NCI-H1105 (cell line): ENCODE measurements at regions not wholly inside any gene's neighbourhood (a gene's known extent, or its start where the extent isn't known, plus 50 kb on each side); places are given as distances from the start of the nearest gene placed in this dataset.
A peak's percentile ranks its signal among the peaks of the same experiment; 100 is the strongest.
"Not testable (repeated sequence)": the region's sequence is repeated elsewhere in the genome, so short reads cannot be mapped to it uniquely, and the experiment has no call there.

Source experiments
- DNase-seq: peaks from one replicate; lab custom pipeline; 2025; lab: John Stamatoyannopoulos, UW

DNA sequence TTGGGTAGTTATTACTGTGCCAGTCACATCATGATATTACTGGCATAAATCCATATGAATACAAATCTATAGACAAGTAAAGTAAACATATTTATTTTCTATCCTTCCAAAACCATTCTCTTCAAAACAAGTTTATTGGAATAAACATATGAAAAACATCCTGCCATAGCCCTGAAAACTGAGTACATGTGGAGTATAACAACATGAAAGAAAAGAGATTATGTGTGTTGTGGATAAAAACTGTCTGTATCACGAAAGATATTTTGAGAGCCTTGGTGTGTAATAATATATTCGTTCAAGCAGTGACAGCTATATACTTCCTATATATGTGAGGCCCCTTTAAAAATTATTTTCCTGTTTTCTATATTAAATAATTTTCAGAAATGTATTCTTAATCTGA is 1742.2 kb downstream of the ARAP2 start:
- no peak for DNase-seq

DNA sequence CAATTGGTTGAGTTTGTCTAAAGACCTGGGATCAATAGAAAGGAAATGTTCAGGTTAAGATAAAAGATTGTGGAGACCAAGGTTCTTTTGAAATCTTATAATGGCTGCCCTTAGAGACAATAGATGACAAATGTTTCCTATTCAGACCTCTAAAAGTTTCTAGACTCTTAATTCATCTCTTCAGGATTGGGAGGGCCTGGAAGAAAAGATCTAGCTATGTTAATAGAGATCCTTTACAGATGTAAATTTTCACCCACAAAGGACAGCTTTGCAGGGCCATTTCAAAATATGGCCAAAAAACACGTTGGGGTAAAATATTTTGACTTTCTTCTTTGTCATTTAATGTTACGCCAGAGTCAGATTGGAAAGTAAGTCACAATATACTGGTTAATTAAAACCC is 1739.6 kb downstream of the ARAP2 start:
- DNase-seq = not testable (repeated sequence)

DNA sequence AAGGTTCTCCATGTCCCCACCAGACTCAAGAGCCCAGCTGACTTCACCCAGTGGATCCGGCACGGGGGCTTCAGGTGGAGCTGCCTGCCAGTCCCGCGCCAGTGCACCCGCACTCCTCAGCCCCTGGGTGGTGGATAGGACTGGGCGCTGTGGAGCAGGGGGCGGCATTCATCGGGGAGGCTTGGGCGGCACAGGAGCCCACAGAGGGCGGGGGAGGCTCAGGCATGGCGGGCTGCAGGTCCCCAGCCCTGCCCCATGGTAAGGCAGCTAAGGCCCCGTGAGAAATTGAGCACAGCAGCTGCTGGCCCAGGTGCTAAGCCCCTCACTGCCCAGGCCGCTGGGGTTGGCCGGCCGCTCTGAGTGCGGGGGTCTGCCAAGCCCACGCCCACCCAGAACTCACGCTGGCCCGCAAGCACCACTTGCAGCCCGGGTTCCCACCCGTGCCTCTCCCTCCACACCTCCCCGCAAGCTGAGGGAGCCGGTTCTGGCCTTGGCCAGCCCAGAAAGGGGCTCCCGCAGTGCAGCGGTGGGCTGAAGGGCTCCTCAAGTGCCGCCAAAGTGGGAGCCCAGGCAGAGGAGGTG is 1737.7 kb downstream of the ARAP2 start:
- not testable (repeated sequence) for DNase-seq

DNA sequence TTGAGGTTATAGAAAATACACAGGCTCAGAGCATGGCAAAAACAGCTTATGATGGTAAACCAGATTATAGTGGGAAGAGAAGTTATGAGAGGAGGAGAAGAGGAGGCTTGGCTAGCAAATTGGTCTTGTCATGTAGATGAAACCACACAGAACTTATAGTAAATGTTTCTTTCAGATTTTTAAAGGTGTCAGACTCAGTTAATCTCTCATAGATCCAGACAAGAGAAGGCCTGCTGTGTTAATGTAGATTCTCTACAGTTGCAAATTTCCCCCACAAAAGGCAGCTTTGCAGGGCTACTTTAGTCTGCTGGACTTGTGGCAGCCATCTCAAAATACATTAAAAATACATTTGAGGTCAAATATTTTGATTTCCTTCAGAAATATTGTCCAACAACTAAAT is 1731.7 kb downstream of the ARAP2 start:
- DNase-seq = no peak

DNA sequence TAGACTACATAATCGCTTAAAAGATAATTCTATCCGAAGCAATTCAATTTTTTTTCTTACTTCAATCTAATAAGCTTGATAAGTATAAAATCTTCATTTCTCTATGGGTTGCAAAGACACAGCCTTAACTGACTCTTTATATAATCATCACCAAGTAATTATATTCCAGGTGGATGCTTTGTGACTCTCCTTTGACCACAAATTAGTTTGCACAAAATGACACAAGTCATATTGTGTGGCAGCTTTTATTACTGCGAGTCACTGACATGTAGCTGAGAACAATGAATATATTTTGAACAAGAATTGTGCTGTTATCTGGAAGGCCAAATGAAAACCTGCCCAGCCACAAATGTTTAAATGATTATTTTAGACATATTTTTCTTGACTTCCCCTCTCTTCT is 1727.8 kb downstream of the ARAP2 start:
- DNase-seq = peak; percentile 18

DNA sequence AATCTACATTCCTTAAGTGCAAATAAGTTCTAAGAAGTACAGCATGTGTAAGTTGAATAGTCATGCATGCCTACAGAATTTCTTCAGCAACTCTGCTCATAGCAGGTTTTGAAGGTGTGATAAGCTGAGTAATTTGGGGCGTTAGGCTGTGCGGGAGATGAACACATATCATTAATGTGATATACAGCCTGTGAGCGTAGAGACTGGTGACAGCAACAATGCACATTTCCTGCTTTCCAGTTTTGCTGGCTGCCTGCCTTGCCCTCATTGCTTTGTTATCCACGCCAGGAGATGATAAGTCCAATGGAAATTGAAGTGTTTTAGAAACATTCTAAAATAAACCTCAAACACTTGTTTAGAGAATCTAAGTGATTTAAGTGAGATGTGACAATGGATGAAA is 1709.4 kb downstream of the ARAP2 start:
- DNase-seq = no peak

DNA sequence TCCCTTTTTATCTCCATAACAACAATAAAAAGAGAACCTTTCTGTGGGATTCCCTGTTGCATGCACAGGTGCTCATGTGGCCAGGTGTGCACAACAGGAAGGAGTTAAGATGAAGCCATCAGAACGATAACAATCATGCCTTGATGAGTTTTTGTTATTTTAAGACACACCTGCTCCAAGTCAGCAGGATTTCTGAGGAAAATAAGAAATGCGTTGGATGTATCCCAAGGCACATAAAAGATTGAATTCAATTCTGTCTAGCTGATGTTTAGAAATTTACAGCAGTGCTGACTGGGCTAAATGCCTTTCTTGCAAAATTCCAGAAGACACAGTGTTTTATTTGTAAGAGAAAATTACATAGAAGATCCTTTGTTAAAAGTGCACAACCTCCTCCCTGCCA is 1678.2 kb downstream of the ARAP2 start:
- DNase-seq = no peak

DNA sequence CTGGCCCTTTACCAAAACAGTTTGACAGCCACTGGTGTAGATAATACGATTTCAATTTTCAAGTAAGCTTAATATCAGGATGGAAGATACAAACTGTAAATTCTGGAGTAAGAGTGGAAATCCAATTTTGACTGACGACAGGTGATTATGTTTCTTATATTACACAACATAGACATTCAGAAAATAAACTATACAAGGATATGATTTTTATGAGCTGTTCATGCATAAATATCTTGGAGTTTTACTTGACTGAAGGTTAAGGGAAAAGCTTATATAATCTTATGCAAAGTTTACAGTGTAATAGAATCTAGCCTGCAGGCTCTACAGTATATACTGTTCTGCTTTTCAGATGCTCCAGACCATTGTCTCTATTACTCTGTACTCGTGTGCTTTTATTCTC is 1672.3 kb downstream of the ARAP2 start:
- DNase-seq = no peak

DNA sequence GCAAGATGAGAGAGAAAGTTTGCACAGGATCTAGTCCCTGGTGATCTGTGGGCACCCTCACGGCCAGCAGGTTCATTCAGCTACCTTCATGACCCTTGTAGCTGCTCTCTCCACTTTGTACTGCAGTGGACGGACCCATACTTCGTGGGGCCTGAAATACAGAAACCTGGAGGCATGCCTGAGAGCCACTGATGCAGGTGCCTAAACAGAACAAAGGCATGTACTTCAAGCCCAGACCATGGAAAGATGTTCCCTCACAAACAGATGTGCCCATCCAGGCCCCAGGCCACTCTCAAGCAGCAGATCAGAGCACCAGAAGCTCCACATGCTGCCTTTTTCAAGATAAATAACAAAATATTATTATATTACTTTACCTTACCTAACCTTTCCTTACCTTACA is 1629.0 kb downstream of the ARAP2 start:
- DNase-seq = no peak

DNA sequence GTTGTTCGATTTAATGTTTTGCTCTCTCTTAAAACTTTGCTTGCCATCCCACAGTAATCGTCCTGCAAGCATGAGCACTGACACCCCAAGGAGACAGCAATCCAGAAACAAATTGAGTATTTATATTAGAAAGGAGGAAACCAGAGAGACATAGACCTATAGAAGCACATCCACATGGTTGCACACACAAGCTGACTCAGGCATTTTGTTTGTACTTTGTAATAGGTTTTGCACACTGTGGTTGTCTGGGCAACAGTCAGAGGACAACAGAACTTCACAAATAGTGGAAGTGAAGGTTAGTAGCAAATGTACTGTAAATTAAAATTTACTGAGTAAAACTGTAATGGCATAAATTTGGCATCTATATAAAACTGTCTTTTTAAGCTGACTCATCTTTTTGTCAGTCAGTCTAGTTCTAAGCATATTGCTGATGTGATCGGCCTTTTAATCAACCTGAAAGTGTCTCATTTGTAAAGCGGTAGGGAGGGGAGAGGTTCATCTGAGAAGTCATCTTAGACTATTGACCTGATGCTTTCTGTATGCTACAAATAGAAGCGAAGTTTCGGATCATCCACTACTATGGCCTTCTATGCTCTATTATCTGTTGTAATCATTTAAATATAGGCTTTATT is 1624.7 kb downstream of the ARAP2 start:
- DNase-seq = no peak

DNA sequence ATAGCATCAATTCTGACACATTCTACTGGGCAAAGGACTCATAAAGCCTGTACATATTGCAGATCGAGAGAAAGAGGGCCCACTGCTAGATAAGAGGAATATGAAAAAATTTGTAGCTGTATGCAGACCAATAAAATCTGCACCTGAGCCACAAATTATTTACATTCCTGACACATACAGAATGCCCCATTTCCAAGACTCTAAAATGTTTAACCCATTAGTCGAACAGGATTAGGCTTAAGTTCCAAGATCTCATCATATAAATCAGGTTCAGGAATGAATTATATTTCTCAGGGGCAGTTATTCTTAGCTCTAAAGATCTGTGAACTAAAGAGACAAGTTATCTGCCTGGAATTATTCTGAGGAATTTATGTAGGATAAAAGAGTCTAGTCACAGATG is 1615.8 kb downstream of the ARAP2 start:
- DNase-seq = no peak

DNA sequence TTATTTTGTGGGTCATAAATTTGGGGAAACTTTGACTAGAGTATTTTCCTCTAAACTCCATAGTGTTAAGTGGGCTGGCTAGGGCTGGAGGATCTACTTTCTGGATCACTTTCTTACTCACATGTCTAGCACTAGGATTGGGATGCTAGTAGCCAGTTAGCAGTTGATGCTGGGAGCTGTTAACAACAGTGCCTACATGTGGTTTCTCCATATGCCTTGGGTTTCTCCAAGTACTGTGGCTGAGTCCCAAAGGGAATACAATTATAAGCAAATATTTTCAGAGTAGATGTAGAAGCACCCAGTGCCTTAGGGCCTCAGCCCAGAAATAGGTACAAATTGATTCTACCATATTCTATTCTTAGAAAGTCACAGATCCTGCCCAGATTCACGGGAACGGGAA is 1614.9 kb downstream of the ARAP2 start:
- DNase-seq = no peak

DNA sequence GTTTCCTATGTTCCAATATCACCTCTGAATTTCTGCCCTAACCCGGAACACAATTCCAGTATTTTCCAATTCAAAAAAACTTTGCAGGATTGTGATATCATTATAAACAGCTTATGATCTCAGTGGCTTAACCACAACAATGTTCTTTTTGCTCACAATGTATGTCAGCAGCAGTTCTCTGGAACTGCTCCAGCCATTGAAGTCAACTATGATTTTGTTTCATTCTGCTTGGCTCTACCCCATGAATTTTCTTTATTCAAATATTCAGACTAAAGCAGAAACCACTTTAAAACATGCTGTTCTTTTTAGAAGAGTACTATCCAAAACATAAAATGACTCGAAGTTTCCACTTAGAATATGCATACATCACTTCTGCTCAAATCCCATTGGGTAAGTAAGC is 1611.1 kb downstream of the ARAP2 start:
- no peak for DNase-seq

DNA sequence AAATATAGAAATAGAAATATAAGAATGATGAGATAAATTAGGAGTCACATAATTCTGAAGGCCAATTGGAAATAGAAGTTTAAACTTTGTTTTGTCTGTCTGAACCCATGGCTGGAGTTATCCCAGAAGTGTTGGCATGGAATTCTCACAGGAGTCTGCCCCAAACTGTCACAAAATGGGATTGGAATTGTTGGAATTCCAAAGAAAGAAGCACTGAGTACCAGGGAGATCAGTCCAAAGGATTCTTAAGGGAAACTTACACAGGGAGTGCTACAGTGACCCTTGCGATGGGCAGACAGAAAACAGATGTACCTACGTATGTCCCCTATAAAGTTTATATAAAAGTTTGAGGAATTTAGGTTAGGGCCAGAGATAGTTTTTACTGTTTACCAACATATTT is 1607.7 kb downstream of the ARAP2 start:
- no peak for DNase-seq

DNA sequence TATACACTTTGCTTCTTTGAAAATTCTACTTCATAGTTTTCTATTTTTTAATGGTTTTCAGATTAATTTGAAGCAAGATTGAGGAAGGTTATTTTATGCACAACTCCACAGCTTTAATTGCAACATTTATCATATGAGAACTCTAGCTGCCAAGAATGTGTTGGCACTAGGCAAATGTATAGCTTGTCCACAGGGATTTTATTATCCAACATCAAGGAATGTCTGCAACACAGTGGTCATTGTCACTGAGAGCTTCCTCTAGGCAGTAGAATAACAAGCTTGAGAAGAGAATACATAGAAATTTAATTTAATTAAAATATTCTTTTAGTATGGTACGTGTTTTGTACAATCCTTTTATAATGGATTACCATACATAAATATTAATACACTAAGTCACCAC is 1600.8 kb downstream of the ARAP2 start:
- no peak for DNase-seq

DNA sequence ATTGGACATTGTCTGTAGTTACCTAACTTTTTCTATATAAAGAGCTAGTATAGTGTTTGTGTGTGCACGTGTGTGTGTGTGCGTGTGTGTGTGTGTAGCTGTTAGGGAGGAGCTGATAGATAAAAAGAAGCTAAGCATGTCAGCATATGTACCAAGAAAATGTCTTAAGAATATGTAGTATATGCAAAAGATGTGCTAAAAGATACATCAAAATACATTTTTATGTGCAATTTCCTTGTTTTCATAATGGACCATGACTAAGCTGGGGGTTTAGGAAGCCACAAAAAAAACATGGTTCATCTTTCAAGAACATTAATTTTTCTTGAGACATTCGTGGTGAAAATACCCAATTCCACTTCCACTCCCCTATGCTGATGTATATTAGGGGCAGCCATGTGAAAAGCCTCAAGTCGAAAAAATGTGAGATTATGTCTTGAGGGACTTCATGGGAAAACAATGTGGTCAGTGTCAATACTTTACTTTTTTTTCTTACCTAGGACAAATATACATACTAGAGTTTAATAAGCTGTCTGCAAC is 1599.7 kb downstream of the ARAP2 start:
- DNase-seq = no peak

DNA sequence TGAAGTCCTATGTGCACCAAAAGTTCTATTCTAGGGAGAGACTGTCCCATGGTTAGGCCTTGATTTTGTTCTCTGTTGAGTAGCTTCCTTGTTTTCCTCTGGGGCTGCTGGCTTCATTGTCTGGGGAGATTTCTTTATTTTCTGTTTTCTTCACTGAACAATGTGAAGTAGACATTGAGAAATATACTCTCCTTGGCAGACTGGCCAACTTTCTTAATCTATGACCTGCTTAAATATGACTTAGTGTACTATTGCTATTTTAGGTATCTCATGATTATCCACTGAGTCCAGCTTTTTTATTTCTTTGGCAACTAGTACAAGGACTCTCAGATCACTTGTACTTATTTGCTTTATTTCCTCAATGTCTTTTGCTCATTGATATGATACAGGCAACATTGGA is 1594.6 kb downstream of the ARAP2 start:
- DNase-seq = no peak

DNA sequence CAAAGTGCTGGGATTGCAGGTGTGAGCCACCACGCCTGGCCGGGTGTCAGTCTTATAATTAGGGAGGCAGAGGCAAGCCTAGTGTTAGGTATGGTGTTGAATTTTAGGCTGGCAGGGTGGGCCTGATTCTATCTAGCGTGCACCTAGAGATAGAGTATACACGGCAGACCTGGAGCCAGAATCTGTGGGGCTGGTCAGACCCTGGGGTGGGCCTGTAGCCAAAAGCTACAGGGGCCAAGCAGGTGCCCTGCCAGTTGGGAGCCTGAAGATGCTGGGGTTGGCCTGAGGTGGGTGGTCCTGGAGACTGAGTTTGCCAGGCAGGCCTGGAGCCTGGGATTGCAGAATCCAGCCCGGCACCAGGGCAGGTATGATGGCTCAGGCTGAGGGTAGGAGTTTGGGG is 1580.3 kb downstream of the ARAP2 start:
- no peak for DNase-seq

DNA sequence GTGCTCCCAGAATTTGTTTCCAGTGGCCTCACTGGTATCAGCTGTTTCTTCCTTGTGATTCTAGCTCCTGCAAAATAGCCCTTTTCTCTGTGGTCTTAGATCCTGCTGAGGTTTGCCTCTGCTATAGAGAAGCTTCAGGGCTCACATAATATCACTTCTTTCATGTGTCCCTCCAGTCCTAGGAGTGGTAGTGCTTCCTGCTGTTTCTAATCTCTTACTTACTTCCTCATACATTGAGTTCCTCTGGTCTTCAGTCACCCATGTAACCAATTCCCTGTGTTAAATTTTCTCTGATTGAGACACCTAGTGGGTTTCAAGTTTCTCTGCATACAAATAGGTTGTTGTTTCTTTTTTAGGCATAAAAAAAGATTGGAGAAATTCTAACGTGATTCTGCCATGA is 1567.9 kb downstream of the ARAP2 start:
- no peak for DNase-seq

DNA sequence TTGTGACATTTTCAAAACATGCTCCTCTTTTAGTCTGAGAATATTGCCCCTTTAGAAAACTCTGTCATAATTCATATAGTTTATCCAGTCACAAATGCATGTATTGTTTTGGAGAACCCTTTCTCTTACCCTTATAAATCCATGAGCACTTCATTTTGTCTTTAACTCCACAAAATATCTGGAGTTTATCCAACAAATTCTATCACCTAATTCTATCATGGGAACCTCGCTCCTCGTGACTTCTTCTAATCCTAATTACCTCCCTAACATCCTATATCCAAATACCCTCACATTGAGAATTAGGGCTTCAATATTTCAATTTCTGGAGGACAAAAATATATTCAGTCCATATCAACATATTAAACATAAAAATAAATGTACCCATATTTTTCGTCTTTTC is 1565.9 kb downstream of the ARAP2 start:
- DNase-seq = no peak

DNA sequence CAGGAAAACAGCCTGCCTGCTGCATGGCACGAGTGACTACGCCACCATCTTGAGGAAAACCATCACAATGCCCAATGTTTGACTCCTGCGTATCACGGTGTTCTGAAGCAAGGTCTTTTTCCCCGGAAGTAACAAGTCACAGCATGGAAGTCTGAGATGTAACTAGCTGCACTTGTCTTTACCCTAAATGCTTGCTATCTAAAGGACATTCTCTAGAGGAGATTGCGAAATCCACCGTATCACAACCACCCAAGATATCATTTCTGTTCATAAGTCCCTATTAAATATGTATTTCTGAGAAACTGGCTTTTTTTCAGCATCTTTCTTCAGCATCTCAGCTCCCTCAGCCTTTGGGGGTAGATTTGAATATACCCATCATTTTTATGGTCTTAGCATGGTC is 1565.1 kb downstream of the ARAP2 start:
- no peak for DNase-seq

DNA sequence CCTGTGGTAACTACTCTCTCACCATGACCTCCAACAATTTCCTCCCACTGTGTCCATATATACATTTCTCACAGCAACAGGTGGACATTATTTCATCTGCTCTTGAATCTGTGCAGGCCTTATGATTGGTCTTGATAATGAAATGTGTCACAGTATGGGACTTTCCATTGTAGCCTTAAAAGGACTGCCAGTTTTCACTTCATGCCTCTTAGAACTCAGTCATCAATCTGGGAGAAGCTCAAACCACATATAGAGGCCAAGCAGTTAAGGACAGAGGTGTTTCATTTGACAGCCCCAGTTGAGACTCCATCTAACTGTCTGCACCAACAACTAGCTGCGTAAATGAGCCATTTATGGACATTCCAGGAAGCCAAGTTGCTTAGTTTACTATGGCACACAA is 1534.8 kb downstream of the ARAP2 start:
- DNase-seq = no peak

DNA sequence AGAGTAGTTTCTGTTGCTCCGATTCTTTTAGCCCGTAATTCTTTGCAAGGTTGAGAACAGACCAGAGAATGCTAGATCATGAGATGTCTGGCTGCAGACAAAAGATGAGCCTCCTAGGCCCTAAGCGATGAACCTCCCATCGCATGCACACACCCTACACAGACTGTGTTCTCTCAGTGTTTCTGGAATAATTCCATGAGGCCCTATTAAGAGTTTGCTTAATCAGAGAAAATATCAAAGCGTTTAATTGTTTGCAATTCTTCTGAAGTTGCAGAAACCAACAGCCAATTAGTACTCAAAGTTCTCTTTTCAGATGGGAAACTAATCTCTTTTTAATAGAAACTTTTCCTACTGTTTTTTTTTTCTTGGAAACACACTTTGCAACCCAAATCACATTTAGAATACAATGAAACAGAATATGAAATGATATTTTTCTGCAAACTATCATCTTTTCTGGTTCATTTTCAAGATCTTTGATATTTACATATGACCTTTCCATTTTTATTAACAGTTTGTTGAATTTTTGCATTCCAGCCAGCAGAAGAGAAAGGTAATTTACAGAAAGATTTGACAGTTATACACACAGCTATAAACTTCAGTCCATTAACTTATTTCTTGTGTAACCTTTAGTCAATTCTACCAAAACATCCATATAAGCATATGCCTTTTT is 1525.6 kb downstream of the ARAP2 start:
- no peak for DNase-seq

DNA sequence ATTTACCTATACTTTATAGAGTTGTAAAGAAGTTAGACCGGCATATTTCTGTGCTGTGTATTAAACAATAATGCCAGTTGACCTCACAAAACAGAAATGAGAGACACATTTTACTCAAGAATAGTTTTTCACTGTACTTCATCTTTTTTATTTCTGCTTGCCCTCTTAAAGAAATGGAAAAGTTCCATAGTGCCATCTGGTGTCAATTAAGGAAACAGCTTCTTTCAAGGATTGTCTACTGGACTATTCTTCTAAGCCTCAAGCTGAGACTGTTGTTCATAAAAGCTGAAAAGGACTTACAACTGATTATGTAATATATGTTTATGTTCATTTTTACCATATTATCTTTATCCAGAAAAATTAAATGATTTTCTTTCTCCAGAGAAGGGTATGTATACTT is 1523.7 kb downstream of the ARAP2 start:
- DNase-seq = peak; percentile 14
